Right lobe of liver (tissue), 6 donors: ENCODE measurements at regions not wholly inside any gene's neighbourhood (a gene's known extent, or its start where the extent isn't known, plus 50 kb on each side); places are given as distances from the start of the nearest gene placed in this dataset.

Experiments
- ATAC-seq, 4 donors: fragments of 200-7000 bp; cut with Tn5 transposase; one replicate each; pipeline ENCODE4 v1.9.1; 2020; ENCODE audit warnings: mild to moderate bottlenecking in 4 of 4, moderate library complexity in 4 of 4
- DNase-seq, 3 donors: peaks; one replicate each; pipeline ENCODE4 v3.0.0-alpha.2; 2020
- H3K27ac ChIP-seq, 3 donors: fragments of 200-600 bp; one replicate each; pipeline ENCODE4 v1.8.0; 2022
- H3K27me3 ChIP-seq, 2 donors: fragments of 200-600 bp; one replicate each; pipeline ENCODE4 v1.8.0; 2022
- H3K36me3 ChIP-seq, 4 donors: fragments of 200-600 bp; sonication (generic) in 1 of 4; one replicate each; pipeline versions ENCODE4 v1.5.1 to v1.8.0; 2017 to 2022; ENCODE audit warnings: control low read depth in 1 of 4
- H3K4me1 ChIP-seq, 4 donors: fragments of 200-600 bp; sonication (generic) in 1 of 4; one replicate each; pipeline versions ENCODE4 v1.5.1 to v1.8.0; 2017 to 2022; ENCODE audit warnings: control low read depth in 1 of 4
- H3K4me3 ChIP-seq, 3 donors: fragments of 200-600 bp; one replicate each; pipeline ENCODE4 v1.8.0; 2022
- H3K9me3 ChIP-seq, 4 donors: fragments of 200-600 bp; sonication (generic) in 1 of 4; one replicate each; pipeline versions ENCODE4 v1.5.1 to v1.8.0; 2017 to 2022; ENCODE audit warnings: control low read depth in 1 of 4
- POLR2A ChIP-seq: fragments of 450-650 bp; IDR thresholded peaks from one replicate; pipeline ENCODE4 v1.6.1; 2017; ENCODE audit warnings: antibody characterized with exemption, mild to moderate bottlenecking
- WGBS: methylation state at CpG from one replicate; pipeline ENCODE4 v1.1.6; 2018; ENCODE audit warnings: low coverage, low lambda C conversion rate; ENCODE audit not compliant: insufficient coverage; ENCODE audit errors: missing lambda C conversion rate; 5-methylcytosine and 5-hydroxymethylcytosine counted together
- intact Hi-C, 2 donors: fragments of 100-400 bp; cut with DNase I; formaldehyde crosslinking; loops; one replicate each; pipeline versions ENCODE4 v1.11.2 to v1.14.1; 2022
- TF ChIP-seq, protein P1 (sequence below), 4 donors: fragments of 200-600 bp in 3 of 4; fragments of 450-650 bp in 1 of 4; IDR thresholded peaks; one replicate each; pipeline versions ENCODE4 v1.5.1 to v1.8.0; 2016 to 2022; ENCODE audit warnings: antibody characterized with exemption in 4 of 4, mild to moderate bottlenecking in 2 of 4
- donor health status: DM: no; HTN: yes; CAD: no.
- donor health status: DM: no; HTN: no; CAD: no.
- donor health status: DM: no; HTN: no; CAD: no.
- donor health status: DM: no; HTN: yes; CAD: no.
- donor health status: DM: no; HTN: yes; CAD: no.

- H3K36me3 ChIP-seq = no peaks in the 10 kb centered on the region
- TF ChIP-seq, protein P1, sequence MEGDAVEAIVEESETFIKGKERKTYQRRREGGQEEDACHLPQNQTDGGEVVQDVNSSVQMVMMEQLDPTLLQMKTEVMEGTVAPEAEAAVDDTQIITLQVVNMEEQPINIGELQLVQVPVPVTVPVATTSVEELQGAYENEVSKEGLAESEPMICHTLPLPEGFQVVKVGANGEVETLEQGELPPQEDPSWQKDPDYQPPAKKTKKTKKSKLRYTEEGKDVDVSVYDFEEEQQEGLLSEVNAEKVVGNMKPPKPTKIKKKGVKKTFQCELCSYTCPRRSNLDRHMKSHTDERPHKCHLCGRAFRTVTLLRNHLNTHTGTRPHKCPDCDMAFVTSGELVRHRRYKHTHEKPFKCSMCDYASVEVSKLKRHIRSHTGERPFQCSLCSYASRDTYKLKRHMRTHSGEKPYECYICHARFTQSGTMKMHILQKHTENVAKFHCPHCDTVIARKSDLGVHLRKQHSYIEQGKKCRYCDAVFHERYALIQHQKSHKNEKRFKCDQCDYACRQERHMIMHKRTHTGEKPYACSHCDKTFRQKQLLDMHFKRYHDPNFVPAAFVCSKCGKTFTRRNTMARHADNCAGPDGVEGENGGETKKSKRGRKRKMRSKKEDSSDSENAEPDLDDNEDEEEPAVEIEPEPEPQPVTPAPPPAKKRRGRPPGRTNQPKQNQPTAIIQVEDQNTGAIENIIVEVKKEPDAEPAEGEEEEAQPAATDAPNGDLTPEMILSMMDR (IDR thresholded peaks at IDR 0.05) = no peak
- no peak for TF ChIP-seq POLR2A
- DNase-seq = no peak
- H3K4me3 ChIP-seq = no peak overlapping the region
- H3K27ac ChIP-seq = no peak overlapping the region
- intact Hi-C loops = no loop called here
- ATAC-seq = no peak
- WGBS = 35% methylated on average over 1 of the region's 1 CpG
- H3K27me3 ChIP-seq = no peaks in the 10 kb centered on the region
- H3K9me3 ChIP-seq = no peaks in the 10 kb centered on the region
- no peaks in the 10 kb centered on the region for H3K4me1 ChIP-seq
These were observed 1316.8 kb upstream of the RAG2 start for GRCh38 chr11:37914859-37915258.

DNA sequence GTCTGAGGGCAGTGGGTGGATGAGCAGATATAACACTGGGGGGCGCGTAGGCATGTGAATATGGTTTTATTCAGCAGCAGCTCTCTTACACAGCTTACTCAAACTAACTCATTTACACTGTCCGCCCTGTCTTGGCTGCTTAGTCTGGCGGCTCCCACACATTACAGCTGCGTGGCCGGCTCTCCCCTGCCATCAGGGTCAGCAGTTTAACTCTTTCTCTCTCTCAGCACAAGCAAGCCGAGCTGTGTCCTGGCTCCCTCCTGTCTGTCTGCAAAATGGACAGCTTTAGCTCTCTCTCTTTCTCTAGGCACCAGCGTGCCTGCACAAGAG lies 1310.1 kb upstream of the RAG2 start:
- intact Hi-C loops = no loop called here
- DNase-seq (no peak), ATAC-seq (no peak)
- H3K27ac ChIP-seq = no peak overlapping the region
- no peaks in the 10 kb centered on the region for H3K36me3 ChIP-seq
- H3K4me1 ChIP-seq = no peaks in the 10 kb centered on the region
- WGBS = 40% methylated on average over 1 of the region's 8 CpGs
- TF ChIP-seq, protein P1 (IDR thresholded peaks at IDR 0.05) = no peak
- H3K27me3 ChIP-seq = no peaks in the 10 kb centered on the region
- H3K4me3 ChIP-seq = no peak overlapping the region
- H3K9me3 ChIP-seq = no peaks in the 10 kb centered on the region

DNA sequence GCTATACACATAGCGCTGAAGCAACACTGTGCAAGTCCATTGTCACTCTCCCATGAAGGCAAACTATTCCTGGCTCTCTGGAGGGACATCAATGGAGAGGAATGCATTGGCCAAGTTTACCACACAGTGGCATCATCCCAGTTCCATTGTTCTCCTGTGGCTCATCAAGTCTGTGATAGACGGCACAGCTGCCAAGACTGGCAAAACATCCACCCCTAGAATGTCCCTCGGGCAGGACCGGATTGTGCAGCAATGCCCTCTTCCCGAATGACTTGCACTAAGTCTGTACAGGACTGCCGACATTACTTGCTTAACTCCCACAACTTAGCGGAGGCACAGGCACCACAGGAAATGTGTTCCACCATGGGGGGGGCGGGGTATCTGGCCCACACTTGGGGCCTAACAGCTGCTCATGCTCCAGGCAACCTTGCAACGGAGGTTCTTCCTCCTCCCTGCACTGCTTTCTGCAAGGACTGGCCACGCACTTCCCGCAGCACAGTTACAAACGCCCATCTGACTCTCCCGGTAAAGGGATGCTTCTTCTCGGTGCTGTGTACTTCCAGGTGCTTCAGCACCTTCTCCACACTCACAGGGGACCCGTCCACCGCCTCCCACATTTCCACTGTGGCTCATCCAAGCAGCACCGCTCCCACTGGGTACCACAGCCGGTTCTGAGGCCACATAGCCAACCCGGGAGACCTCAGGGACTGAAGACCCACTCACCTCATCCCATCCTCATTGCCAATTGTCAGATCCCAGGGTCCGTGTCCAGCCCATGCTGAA lies 1309.6 kb upstream of the RAG2 start:
- Histone ChIP-seq H3K9me3 (no peaks in the 10 kb centered on the region), H3K36me3 (no peaks in the 10 kb centered on the region), H3K4me1 (no peaks in the 10 kb centered on the region), H3K27ac (no peak overlapping the region), H3K4me3 (no peak overlapping the region), H3K27me3 (no peaks in the 10 kb centered on the region)
- DNase-seq (no peak), ATAC-seq (no peak)
- 46% methylated on average over 4 of the region's 20 CpGs for WGBS
- TF ChIP-seq, protein P1 (IDR thresholded peaks at IDR 0.05) = no peak
- TF ChIP-seq POLR2A = no peak
- intact Hi-C loops = no loop called here

- 69% methylated on average over 9 of the region's 13 CpGs for WGBS
- H3K4me3 ChIP-seq = no peak overlapping the region
- DNase-seq = no peak
- no peak overlapping the region for H3K27ac ChIP-seq
- H3K27me3 ChIP-seq = no peaks in the 10 kb centered on the region
- TF ChIP-seq POLR2A = no peak
- TF ChIP-seq, protein P1 (IDR thresholded peaks at IDR 0.05) = no peak
- no peaks in the 10 kb centered on the region for H3K9me3 ChIP-seq
- no peaks in the 10 kb centered on the region for H3K36me3 ChIP-seq
- intact Hi-C loops = no loop called here
- no peaks in the 10 kb centered on the region for H3K4me1 ChIP-seq
- no peak for ATAC-seq
These were observed 1307.8 kb upstream of the RAG2 start for GRCh38 chr11:37905707-37906417.
